Activated CD4-positive, alpha-beta memory T cell treated with anti-CD3 and anti-CD28 coated beads for 36 hours (primary cell): ENCODE measurements at regions not wholly inside any gene's neighbourhood (a gene's known extent, or its start where the extent isn't known, plus 50 kb on each side); places are given as distances from the start of the nearest gene placed in this dataset.

ENCODE experiments used
- CTCF ChIA-PET: fragments of 350-600 bp; sonication (Branson Sonifier 250); formaldehyde crosslinking; loops from one replicate; lab custom pipeline; 2021; ENCODE audit warnings: antibody characterized with exemption, inconsistent platforms; lab: Charles Lee
- POLR2A ChIA-PET: fragments of 350-600 bp; sonication (Branson Sonifier 250); formaldehyde crosslinking; loops from one replicate; lab custom pipeline; 2021; ENCODE audit warnings: antibody characterized with exemption; lab: Charles Lee
- DNase-seq: peaks from one replicate; pipeline ENCODE4 v3.0.0-alpha.2; 2020
- H3K27ac Mint-ChIP-seq: one replicate; pipeline ENCODE4 v1.8.0; 2021; ENCODE audit warnings: mixed read lengths
- H3K27me3 Mint-ChIP-seq: one replicate; pipeline ENCODE4 v1.8.0; 2021; ENCODE audit warnings: mixed read lengths
- H3K36me3 Mint-ChIP-seq: one replicate; pipeline ENCODE4 v1.8.0; 2021; ENCODE audit warnings: mixed read lengths
- H3K4me1 Mint-ChIP-seq: one replicate; pipeline ENCODE4 v1.8.0; 2021; ENCODE audit warnings: low read depth, mixed read lengths
- H3K4me3 Mint-ChIP-seq: one replicate; pipeline ENCODE4 v1.8.0; 2021; ENCODE audit warnings: mild to moderate bottlenecking, mixed read lengths
- H3K9me3 Mint-ChIP-seq: one replicate; pipeline ENCODE4 v1.8.0; 2021; ENCODE audit warnings: mixed read lengths
- intact Hi-C: fragments of 100-400 bp; cut with micrococcal nuclease; formaldehyde crosslinking; loops from one replicate; pipeline ENCODE4 v1.15.1; 2023

- intact Hi-C loops: no loop called here
- Mint-ChIP-seq H3K36me3 (no peaks in the 10 kb centered on the region), H3K27me3 (peaks cover 14% of the 10 kb centered on the region), H3K4me3 (no peak overlapping the region), H3K4me1 (no peaks in the 10 kb centered on the region), H3K9me3 (no peaks in the 10 kb centered on the region), H3K27ac (no peak overlapping the region)
- ChIA-PET POLR2A (no interaction called here), CTCF (interaction anchor here (1.3 to 2.3 kb wide), 2 partner anchors 10 to 14 kb away, joined by 5 to 8 read pairs; no protein-coding TSS in a partner anchor)
- no peak for DNase-seq
Observed at GRCh38 chr3:150296123-150296735, 111.9 kb upstream of the TSC22D2 start.

- CTCF ChIA-PET: interaction anchor here (0.9 to 1.1 kb wide), 2 partner anchors 64 to 115 kb away, joined by 3 to 4 read pairs; partner anchors contain the start of gene TSC22D2
- Mint-ChIP-seq H3K36me3 (no peaks in the 10 kb centered on the region), H3K9me3 (no peaks in the 10 kb centered on the region), H3K4me3 (no peak overlapping the region), H3K4me1 (no peaks in the 10 kb centered on the region), H3K27me3 (peaks cover 16% of the 10 kb centered on the region), H3K27ac (no peak overlapping the region)
- POLR2A ChIA-PET: no interaction called here
- no peak for DNase-seq
- intact Hi-C loops: no loop called here
Observed at GRCh38 chr3:150293401-150294001, 114.6 kb upstream of the TSC22D2 start.

DNA sequence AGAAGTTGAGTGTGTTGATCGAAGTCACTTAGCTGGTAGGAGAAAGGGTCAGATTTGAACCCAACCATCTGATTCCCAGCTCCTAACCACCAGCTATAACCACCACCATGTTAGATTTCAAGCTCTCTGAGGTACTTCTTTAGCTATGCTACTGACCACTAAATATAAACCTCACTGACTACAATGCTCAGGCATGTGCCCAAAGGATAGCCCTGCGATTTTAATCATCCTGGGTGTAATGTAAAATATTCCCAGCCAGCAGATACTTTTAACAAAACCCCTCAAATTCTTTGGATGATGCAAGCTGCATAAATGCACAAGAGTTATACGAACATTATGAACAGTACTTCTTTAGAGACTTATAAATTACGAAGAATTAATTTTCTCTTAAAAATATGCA, 115.2 kb upstream of the TSC22D2 start:
- CTCF ChIA-PET: interaction anchor here (0.9 to 1.1 kb wide), 2 partner anchors 63 to 115 kb away, joined by 3 to 4 read pairs; partner anchors contain the start of gene TSC22D2
- Mint-ChIP-seq H3K27ac (no peak overlapping the region), H3K36me3 (no peaks in the 10 kb centered on the region), H3K9me3 (no peaks in the 10 kb centered on the region), H3K4me3 (no peak overlapping the region), H3K4me1 (no peaks in the 10 kb centered on the region), H3K27me3 (peaks cover 17% of the 10 kb centered on the region)
- POLR2A ChIA-PET: no interaction called here
- DNase-seq: no peak
- intact Hi-C loops: no loop called here

- ChIA-PET CTCF (no interaction called here), POLR2A (no interaction called here)
- Mint-ChIP-seq H3K9me3 (no peaks in the 10 kb centered on the region), H3K27me3 (peaks cover 19% of the 10 kb centered on the region), H3K4me3 (no peak overlapping the region), H3K4me1 (no peaks in the 10 kb centered on the region), H3K27ac (no peak overlapping the region), H3K36me3 (no peaks in the 10 kb centered on the region)
- intact Hi-C loops: no loop called here
- DNase-seq: no peak
Observed at GRCh38 chr3:150291515-150291914, 116.6 kb upstream of the TSC22D2 start.

DNA sequence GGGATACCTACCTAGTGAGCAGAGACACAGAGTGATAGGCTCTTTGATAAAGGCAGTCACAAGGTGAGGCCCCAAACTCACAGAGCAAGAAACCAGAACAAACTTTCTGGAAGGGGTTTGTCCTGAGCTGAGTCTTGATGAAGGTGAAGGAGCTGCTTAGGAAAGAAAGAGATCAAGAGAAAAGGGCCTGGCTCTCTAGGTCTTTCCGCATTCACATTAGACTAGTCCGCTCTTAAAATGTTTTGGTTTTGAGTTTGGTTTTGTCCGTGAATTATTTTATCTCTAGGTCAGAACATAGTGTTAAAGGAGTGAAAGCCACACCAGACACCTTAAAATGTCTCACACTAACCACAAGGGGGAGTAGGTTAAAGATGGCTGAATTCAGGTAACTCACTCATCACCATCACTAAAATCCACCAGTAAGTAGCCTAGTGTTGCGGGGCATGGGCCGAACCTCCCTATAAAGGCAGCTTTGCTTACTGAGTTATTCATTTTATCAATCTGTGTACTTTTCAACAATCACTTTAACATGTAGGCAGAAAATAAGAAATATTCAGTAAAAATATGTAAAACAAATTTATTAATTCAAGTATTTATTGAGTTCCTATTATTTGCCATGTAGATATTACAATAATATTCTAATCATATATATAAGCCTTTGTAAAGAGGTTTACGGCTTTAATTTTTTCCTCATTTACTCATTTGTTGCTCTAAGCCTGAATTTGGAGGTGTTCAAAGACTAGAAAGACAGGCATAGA, 121.5 kb upstream of the TSC22D2 start:
- Mint-ChIP-seq H3K27me3 (peaks cover 14% of the 10 kb centered on the region), H3K4me3 (no peak overlapping the region), H3K4me1 (no peaks in the 10 kb centered on the region), H3K36me3 (no peaks in the 10 kb centered on the region), H3K9me3 (no peaks in the 10 kb centered on the region), H3K27ac (no peak overlapping the region)
- ChIA-PET CTCF (interaction anchor here (0.8 to 2.7 kb wide), 12 partner anchors 10 to 321 kb away, joined by 3 to 44 read pairs (median 3); no protein-coding TSS in a partner anchor), POLR2A (no interaction called here)
- DNase-seq: peak; percentile 12
- intact Hi-C loops: loop anchor here (1.0 kb wide), 2 partner anchors 123 to 209 kb away; no protein-coding TSS in a partner anchor

- H3K4me3 Mint-ChIP-seq: no peak overlapping the region
- peaks cover 13% of the 10 kb centered on the region for H3K27me3 Mint-ChIP-seq
- ChIA-PET POLR2A (no interaction called here), CTCF (interaction anchor here (0.5 to 2.7 kb wide), 11 partner anchors 11 to 677 kb away, joined by 3 to 44 read pairs (median 4); no protein-coding TSS in a partner anchor)
- H3K36me3 Mint-ChIP-seq: no peaks in the 10 kb centered on the region
- H3K9me3 Mint-ChIP-seq: no peaks in the 10 kb centered on the region
- H3K4me1 Mint-ChIP-seq: no peaks in the 10 kb centered on the region
- H3K27ac Mint-ChIP-seq: no peak overlapping the region
- DNase-seq: no peak
- intact Hi-C loops: no loop called here
Observed at GRCh38 chr3:150285601-150286000, 122.5 kb upstream of the TSC22D2 start.

GRCh38 chr3:150278843-150279381, 129.2 kb upstream of the TSC22D2 start:
- intact Hi-C loops: no loop called here
- POLR2A ChIA-PET: no interaction called here

GRCh38 chr3:150278195-150278594, 129.9 kb upstream of the TSC22D2 start:
- no peaks in the 10 kb centered on the region for H3K9me3 Mint-ChIP-seq
- H3K4me1 Mint-ChIP-seq: no peaks in the 10 kb centered on the region
- CTCF ChIA-PET: no interaction called here
- POLR2A ChIA-PET: no interaction called here
- H3K27me3 Mint-ChIP-seq: peaks cover 5% of the 10 kb centered on the region
- H3K4me3 Mint-ChIP-seq: no peak overlapping the region
- DNase-seq: no peak
- H3K27ac Mint-ChIP-seq: no peak overlapping the region
- intact Hi-C loops: no loop called here
- no peaks in the 10 kb centered on the region for H3K36me3 Mint-ChIP-seq

More at GRCh38 chr3:150278843-150279381, 129.2 kb upstream of the TSC22D2 start:
- CTCF ChIA-PET: interaction anchor here (1.0 kb wide), 1 partner anchor 217 kb away, joined by 3 read pairs; no protein-coding TSS in a partner anchor
- Mint-ChIP-seq H3K4me3 (no peak overlapping the region), H3K9me3 (no peaks in the 10 kb centered on the region), H3K27me3 (peaks cover 5% of the 10 kb centered on the region), H3K36me3 (no peaks in the 10 kb centered on the region), H3K27ac (no peak overlapping the region), H3K4me1 (no peaks in the 10 kb centered on the region)
- DNase-seq: no peak

GRCh38 chr3:150277444-150277843, 130.7 kb upstream of the TSC22D2 start:
- Mint-ChIP-seq H3K27me3 (peaks cover 5% of the 10 kb centered on the region), H3K4me3 (no peak overlapping the region), H3K36me3 (no peaks in the 10 kb centered on the region), H3K4me1 (no peaks in the 10 kb centered on the region), H3K27ac (no peak overlapping the region), H3K9me3 (no peaks in the 10 kb centered on the region)
- DNase-seq: no peak
- ChIA-PET CTCF (no interaction called here), POLR2A (no interaction called here)
- intact Hi-C loops: no loop called here

DNA sequence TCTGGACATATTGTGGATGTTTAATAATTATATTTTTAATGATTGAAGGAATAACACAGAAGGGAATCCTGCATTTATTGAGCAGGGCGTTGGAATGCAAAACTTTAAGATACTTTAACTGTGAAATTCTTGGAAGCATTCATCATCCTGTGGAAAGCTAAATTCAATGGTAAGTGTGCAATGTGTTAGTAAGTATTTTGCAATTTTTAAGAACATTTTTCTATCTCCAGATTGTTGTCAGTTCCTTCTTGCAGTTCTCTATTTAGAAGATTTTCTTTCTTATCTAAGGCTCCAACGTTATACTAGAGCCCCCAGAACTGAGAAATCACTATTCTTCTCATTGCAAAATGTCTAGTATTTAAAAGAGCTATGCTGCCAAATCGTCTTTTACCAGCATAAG, 132.2 kb upstream of the TSC22D2 start:
- no peaks in the 10 kb centered on the region for H3K4me1 Mint-ChIP-seq
- no peaks in the 10 kb centered on the region for H3K9me3 Mint-ChIP-seq
- CTCF ChIA-PET: no interaction called here
- no peak for DNase-seq
- H3K27me3 Mint-ChIP-seq: peaks cover 1% of the 10 kb centered on the region
- no peak overlapping the region for H3K4me3 Mint-ChIP-seq
- no peak overlapping the region for H3K27ac Mint-ChIP-seq
- POLR2A ChIA-PET: no interaction called here
- intact Hi-C loops: no loop called here
- no peaks in the 10 kb centered on the region for H3K36me3 Mint-ChIP-seq

GRCh38 chr3:150274372-150274771, 133.7 kb upstream of the TSC22D2 start:
- ChIA-PET CTCF (no interaction called here), POLR2A (no interaction called here)
- Mint-ChIP-seq H3K4me3 (no peak overlapping the region), H3K27ac (no peak overlapping the region), H3K36me3 (no peaks in the 10 kb centered on the region), H3K4me1 (no peaks in the 10 kb centered on the region), H3K9me3 (peaks cover 2% of the 10 kb centered on the region), H3K27me3 (no peaks in the 10 kb centered on the region)
- DNase-seq: no peak
- intact Hi-C loops: no loop called here

DNA sequence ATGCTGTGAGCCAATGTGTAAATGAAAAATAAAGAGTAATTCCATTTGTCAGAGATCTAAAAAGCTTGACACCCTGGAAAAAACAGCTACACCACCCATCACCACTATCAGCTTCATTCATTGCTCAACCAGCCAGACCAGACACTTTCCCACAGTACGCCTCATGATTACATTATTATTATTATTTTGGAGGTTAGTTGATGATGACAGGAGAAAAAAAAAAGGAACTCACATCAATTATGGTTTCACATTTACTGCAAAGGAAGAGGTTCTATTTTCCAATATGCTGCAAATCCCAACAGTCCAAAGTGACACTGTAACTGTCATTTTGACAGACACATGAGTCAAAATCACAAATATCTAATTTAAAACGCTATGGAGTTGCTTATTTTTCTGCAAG, 134.7 kb upstream of the TSC22D2 start:
- CTCF ChIA-PET: no interaction called here
- no peak overlapping the region for H3K4me3 Mint-ChIP-seq
- H3K9me3 Mint-ChIP-seq: peaks cover 2% of the 10 kb centered on the region
- no peak for DNase-seq
- POLR2A ChIA-PET: no interaction called here
- no peaks in the 10 kb centered on the region for H3K4me1 Mint-ChIP-seq
- intact Hi-C loops: no loop called here
- H3K36me3 Mint-ChIP-seq: no peaks in the 10 kb centered on the region
- peaks cover 3% of the 10 kb centered on the region for H3K27me3 Mint-ChIP-seq
- H3K27ac Mint-ChIP-seq: no peak overlapping the region
